NCI-H2171 (cell line): ENCODE measurements at regions not wholly inside any gene's neighbourhood (a gene's known extent, or its start where the extent isn't known, plus 50 kb on each side); places are given as distances from the start of the nearest gene placed in this dataset.
A peak's percentile ranks its signal among the peaks of the same experiment; 100 is the strongest.
"Not testable (repeated sequence)": the region's sequence is repeated elsewhere in the genome, so short reads cannot be mapped to it uniquely, and the experiment has no call there.

Source experiments
- DNase-seq: peaks from one replicate; lab custom pipeline; 2025; lab: John Stamatoyannopoulos, UW

GRCh38 chr5:98309785-98310598 is 463.5 kb upstream of the RGMB start:
- DNase-seq: no peak

DNA sequence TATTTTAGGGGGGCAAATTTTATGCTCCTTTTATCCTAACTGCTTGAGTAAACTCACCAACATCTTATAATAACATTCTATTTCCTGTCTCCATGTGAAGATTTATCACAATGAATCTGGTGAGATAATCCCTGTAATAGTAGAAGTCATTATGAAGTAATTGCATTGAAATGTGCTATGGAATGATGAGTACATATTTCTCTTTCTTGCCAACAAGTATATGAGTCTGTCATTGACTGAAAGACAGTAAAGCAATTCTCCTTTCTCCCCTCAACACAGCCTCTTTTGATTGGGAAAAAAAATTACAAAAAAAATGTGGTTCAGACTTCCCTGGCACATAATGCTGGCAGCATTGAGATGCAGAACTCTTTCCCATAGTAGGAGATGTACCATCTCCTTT is 459.2 kb upstream of the RGMB start:
- no peak for DNase-seq

GRCh38 chr5:98318386-98318785 is 455.1 kb upstream of the RGMB start:
- no peak for DNase-seq

- no peak for DNase-seq
Measured at GRCh38 chr5:98319299-98320011, 454.0 kb upstream of the RGMB start.

GRCh38 chr5:98320343-98320742 is 453.1 kb upstream of the RGMB start:
- DNase-seq: no peak

DNA sequence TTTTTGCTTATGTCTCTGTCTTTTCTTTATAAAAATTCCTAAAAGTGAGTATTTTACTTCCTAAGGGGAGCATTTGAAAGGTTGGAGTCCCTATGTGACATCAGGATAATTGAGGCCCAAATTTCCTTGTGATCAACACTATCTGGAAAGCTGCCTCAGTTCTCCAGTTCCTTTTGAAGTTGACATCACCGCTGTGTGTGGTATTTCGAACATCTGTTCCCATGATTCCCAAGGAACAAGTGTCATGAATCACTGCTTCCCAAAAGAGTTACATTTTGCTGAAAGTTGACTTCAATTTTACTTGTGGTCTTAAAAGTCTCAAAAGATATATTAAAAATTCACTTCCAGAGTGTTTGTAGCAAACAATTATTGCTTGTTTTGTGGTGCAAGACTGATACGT is 452.1 kb upstream of the RGMB start:
- no peak for DNase-seq

DNA sequence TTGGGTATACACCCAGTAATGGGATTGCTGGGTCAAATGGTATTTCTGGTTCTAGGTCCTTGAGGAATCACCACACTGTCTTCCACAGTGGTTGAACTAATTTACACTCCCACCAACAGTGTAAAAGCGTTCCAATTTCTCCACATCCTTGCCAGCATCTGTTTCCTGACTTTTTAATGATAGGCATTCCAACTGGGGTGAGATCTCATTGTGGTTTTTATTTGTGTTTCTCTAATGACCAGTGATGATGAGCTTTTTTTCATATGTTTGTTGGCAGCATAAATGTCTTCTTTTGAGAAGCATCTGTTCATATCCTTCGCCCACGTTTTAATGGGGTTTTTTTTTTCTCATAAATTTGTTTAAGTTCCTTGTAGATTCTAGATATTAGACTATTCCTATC is 448.3 kb upstream of the RGMB start:
- not testable (repeated sequence) for DNase-seq

- no peak for DNase-seq
Measured at GRCh38 chr5:98328015-98328414, 445.4 kb upstream of the RGMB start.

GRCh38 chr5:98330871-98331270 is 442.6 kb upstream of the RGMB start:
- DNase-seq: no peak

- no peak for DNase-seq
Measured at GRCh38 chr5:98333921-98334320, 439.5 kb upstream of the RGMB start.

DNA sequence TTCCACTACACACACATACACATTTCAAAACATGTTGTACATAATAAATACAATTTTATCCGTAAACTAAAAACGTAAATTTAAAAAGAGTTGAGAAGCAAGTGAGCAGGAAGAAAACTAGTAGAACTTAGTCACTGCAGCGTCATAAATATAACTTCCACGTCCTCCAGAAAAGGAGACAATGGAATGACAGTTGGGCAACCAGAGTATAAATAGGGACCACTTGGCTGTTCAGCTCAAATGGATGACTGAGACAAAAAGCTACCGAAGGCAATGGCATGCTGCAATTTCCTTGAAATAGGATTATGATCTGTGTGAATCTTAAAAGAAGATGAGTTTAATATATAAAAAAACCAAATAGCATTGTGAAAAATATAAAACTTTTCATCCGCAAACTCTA is 438.5 kb upstream of the RGMB start:
- no peak for DNase-seq

- no peak for DNase-seq
Measured at GRCh38 chr5:98339141-98339848, 434.2 kb upstream of the RGMB start.

DNA sequence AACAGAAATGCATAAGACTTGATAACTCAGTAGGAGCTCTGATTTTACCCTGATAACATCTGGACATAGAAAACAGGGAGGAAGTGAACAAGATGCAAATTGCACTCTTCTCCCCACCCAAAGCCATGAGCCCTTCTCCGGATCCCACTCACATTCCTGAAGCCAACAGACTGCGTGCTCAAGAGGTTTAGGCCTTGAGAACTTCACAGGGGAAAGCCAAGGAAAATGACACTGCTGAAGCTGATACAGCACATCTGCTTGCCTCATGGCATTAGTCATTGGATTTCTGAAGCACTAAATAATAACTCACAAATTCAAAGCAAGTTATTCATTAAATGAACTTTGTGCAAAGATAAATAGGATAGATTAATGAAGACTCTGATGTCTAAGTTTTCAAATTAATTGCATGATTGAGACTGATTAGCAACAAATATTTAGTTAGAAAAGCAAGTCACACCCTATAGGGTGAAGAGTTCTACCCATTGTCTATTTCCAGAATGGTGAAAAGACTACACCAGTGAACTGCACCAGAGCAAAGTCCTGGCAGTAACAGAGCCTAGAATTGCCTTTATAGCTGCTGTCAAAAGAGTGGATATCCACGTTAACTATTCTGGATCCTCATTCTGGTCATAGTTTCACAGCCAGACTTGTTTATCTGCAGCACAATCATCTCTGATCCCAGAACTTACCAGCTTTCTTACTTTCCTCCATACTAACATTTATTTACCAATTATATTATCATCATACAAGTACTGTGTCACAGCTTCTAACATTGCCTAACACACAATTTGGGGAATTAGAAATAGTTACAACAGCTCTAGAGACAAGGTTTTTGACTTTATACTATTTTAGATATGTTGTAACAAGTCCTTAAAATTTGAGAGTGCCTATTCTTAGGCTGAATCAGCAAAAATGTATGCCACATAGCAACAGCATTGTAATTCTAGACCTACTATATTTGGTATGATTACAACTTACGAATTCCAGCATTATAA is 432.1 kb upstream of the RGMB start:
- no peak for DNase-seq

- DNase-seq: not testable (repeated sequence)
Measured at GRCh38 chr5:98342958-98343660, 430.4 kb upstream of the RGMB start.

- peak; percentile 19 for DNase-seq
Measured at GRCh38 chr5:98349251-98349989, 424.0 kb upstream of the RGMB start.

DNA sequence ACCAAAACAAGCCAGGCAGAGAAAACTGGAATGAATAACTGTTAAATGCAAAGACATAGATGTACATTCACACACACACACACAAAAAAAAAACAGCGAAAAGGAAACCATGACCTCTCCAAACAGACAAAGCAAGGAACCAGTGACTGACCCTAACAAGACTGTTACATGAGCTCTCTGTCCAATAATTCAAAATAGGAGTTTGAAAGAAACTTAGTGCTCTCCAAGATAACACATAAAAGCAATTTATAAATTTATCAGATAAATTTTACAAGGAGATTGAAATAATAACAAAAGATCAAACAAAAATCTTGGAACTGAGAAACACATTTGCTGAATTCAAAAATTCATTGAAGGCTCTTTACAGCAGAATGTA is 423.5 kb upstream of the RGMB start:
- DNase-seq: no peak

DNA sequence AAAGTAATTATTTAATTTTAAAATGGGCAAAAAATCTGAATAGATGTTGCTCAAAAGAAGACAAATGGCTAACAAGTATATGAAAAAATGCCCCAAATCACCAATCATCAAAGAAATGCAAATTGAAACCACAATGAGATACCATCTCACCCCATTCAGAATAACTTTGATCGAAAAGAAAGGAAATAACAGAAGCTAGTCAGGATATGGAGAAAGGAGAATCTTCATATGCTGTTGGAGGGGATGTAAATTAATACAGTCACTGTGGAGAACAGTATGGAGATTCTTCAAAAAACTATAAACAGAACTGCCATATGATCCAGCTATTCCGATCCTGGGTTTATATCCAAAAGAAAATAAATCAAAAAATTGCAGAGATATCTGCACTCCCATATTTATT is 418.5 kb upstream of the RGMB start:
- DNase-seq: no peak

DNA sequence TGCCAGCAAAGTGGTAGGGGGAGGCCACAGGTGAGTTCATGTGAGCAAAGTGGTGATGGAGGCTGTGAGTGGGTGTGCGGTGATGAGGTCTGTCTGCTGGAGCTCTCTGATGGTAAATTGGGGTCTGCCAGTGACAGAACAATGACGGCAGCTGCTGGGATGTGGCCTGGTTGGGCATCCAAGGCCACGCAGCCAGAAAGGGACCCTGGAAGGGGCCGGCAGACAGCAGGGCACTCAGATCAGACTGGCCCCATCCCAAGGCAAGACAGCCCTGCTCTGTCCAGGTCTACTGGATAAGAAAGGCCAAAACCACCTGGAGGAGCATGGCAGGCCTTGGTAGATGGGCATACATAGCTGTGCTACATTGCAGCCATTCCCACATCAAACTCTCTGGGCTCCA is 412.9 kb upstream of the RGMB start:
- no peak for DNase-seq

DNA sequence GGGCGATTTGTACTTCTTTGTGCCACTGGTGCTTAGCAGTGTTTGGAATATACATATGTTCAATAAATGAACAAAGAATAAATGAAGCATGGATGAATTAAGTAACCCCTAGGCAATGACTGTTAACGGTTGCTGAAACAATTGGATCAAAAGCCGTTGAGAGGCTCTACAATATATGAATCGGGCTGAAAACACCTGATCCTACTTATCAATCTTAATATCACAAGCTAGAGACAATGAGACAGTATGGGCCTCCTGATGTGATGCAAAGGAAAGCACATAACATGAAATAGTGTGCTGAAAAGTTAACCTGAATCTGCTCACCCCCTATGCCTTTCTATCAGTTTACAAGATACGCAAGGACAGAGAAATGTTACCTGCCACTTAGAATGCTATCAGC is 410.3 kb upstream of the RGMB start:
- DNase-seq: no peak

DNA sequence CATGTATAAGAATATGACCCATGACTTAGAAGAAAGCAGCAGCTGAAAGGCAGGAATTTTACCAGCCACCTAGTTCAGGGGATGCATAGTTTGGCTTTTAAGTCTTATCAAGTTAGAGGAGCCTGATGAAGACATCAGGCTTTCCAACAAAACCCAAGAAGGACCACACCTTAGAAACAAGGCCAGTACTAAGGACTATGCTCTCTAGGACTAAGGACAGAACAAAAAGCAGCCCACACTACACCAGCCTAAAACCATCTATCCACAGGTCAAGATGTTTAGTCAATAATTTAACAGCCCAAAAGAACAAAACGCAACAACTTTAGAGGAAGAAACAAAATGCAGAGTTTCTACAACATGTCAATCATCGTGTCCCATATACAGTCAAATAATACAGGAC is 408.9 kb upstream of the RGMB start:
- no peak for DNase-seq
